ENCODE measurements at regions not wholly inside any gene's neighbourhood (a gene's known extent, or its start where the extent isn't known, plus 50 kb on each side); places are given as distances from the start of the nearest gene placed in this dataset.

- DNase-seq = no peak
Measured at GRCh38 chr17:77421630-77421972, 280.8 kb downstream of the SEC14L1 start.

GRCh38 chr17:77422104-77422747 is 281.5 kb downstream of the SEC14L1 start:
- no peak for DNase-seq

GRCh38 chr17:77422748-77423113 is 282.0 kb downstream of the SEC14L1 start:
- no peak for DNase-seq

GRCh38 chr17:77423589-77424451 is 283.1 kb downstream of the SEC14L1 start:
- DNase-seq = no peak

- peak; percentile 49 for DNase-seq
Measured at GRCh38 chr17:77424585-77425344, 284.0 kb downstream of the SEC14L1 start.

- DNase-seq = no peak
Measured at GRCh38 chr17:77425348-77425747, 284.6 kb downstream of the SEC14L1 start.

GRCh38 chr17:77425791-77426641 is 285.2 kb downstream of the SEC14L1 start:
- no peak for DNase-seq

GRCh38 chr17:77426676-77427386 is 286.1 kb downstream of the SEC14L1 start:
- no peak for DNase-seq

GRCh38 chr17:77427391-77427991 is 286.7 kb downstream of the SEC14L1 start:
- DNase-seq = no peak

GRCh38 chr17:77428020-77428748 is 287.4 kb downstream of the SEC14L1 start:
- peak; percentile 69 for DNase-seq

GRCh38 chr17:77428749-77429368 is 288.1 kb downstream of the SEC14L1 start:
- DNase-seq = no peak

- no peak for DNase-seq
Measured at GRCh38 chr17:77429369-77429968, 288.7 kb downstream of the SEC14L1 start.

GRCh38 chr17:77429969-77430752 is 289.4 kb downstream of the SEC14L1 start:
- no peak for DNase-seq

GRCh38 chr17:77432034-77432661 is 291.4 kb downstream of the SEC14L1 start:
- no peak for DNase-seq

GRCh38 chr17:77432742-77433141 is 292.0 kb downstream of the SEC14L1 start:
- DNase-seq = no peak

GRCh38 chr17:77433385-77434135 is 292.8 kb downstream of the SEC14L1 start:
- no peak for DNase-seq

- DNase-seq = no peak
Measured at GRCh38 chr17:77434136-77435114, 293.7 kb downstream of the SEC14L1 start.
